Activated CD4-positive, alpha-beta T cell treated with anti-CD3 and anti-CD28 coated beads, Interleukin-2, amount 10 ng/mL, durations not matched to agents 7 days and 5 days (primary cell): ENCODE measurements at regions not wholly inside any gene's neighbourhood (a gene's known extent, or its start where the extent isn't known, plus 50 kb on each side); places are given as distances from the start of the nearest gene placed in this dataset.
"Not testable (repeated sequence)": the region's sequence is repeated elsewhere in the genome, so short reads cannot be mapped to it uniquely, and the experiment has no call there.

Experiments
- CTCF ChIA-PET: fragments of 350-600 bp; sonication (Branson Sonifier 250); formaldehyde crosslinking; loops from one replicate; lab custom pipeline; 2021; ENCODE audit warnings: antibody characterized with exemption; lab: Charles Lee
- POLR2A ChIA-PET: fragments of 350-600 bp; sonication (Branson Sonifier 250); formaldehyde crosslinking; loops from one replicate; lab custom pipeline; 2021; ENCODE audit warnings: antibody characterized with exemption; lab: Charles Lee
- DNase-seq: peaks from one replicate; pipeline ENCODE4 v3.0.0-alpha.2; 2020
- H3K27ac Mint-ChIP-seq: one replicate; pipeline ENCODE4 v1.8.0; 2021; ENCODE audit warnings: mild to moderate bottlenecking, moderate library complexity, mixed read lengths
- H3K27me3 Mint-ChIP-seq: one replicate; pipeline ENCODE4 v1.8.0; 2021; ENCODE audit warnings: mixed read lengths
- H3K36me3 Mint-ChIP-seq: one replicate; pipeline ENCODE4 v1.8.0; 2021; ENCODE audit warnings: low read depth, mixed read lengths
- H3K4me1 Mint-ChIP-seq: one replicate; pipeline ENCODE4 v1.8.0; 2021; ENCODE audit warnings: mixed read lengths
- H3K4me3 Mint-ChIP-seq: one replicate; pipeline ENCODE4 v1.8.0; 2021; ENCODE audit warnings: mild to moderate bottlenecking, moderate library complexity, mixed read lengths
- H3K9me3 Mint-ChIP-seq: one replicate; pipeline ENCODE4 v1.8.0; 2021; ENCODE audit warnings: mixed read lengths

GRCh38 chr2:146720170-146720569, 1124.7 kb upstream of the ACVR2A start:
- DNase-seq = no peak
- ChIA-PET CTCF (no interaction called here), POLR2A (no interaction called here)
- H3K36me3 Mint-ChIP-seq = no peaks in the 10 kb centered on the region
- no peak overlapping the region for H3K27ac Mint-ChIP-seq
- no peaks in the 10 kb centered on the region for H3K4me1 Mint-ChIP-seq
- H3K9me3 Mint-ChIP-seq = peaks cover 8% of the 10 kb centered on the region
- no peak overlapping the region for H3K4me3 Mint-ChIP-seq
- H3K27me3 Mint-ChIP-seq = no peaks in the 10 kb centered on the region

GRCh38 chr2:146716591-146716990, 1128.2 kb upstream of the ACVR2A start:
- Mint-ChIP-seq H3K9me3 (peaks cover 8% of the 10 kb centered on the region), H3K4me3 (no peak overlapping the region), H3K27ac (no peak overlapping the region), H3K36me3 (no peaks in the 10 kb centered on the region), H3K4me1 (no peaks in the 10 kb centered on the region), H3K27me3 (no peaks in the 10 kb centered on the region)
- no peak for DNase-seq
- CTCF ChIA-PET = no interaction called here
- POLR2A ChIA-PET = no interaction called here

- Mint-ChIP-seq H3K9me3 (peaks cover 2% of the 10 kb centered on the region), H3K27me3 (no peaks in the 10 kb centered on the region), H3K4me3 (no peak overlapping the region), H3K4me1 (no peaks in the 10 kb centered on the region), H3K36me3 (no peaks in the 10 kb centered on the region), H3K27ac (no peak overlapping the region)
- DNase-seq = no peak
- POLR2A ChIA-PET = no interaction called here
- CTCF ChIA-PET = no interaction called here
Observed at GRCh38 chr2:146709004-146709403, 1135.8 kb upstream of the ACVR2A start.

- no peaks in the 10 kb centered on the region for H3K27me3 Mint-ChIP-seq
- H3K4me1 Mint-ChIP-seq = no peaks in the 10 kb centered on the region
- POLR2A ChIA-PET = no interaction called here
- H3K9me3 Mint-ChIP-seq = peaks cover 19% of the 10 kb centered on the region
- no peak for DNase-seq
- no peak overlapping the region for H3K4me3 Mint-ChIP-seq
- H3K36me3 Mint-ChIP-seq = no peaks in the 10 kb centered on the region
- CTCF ChIA-PET = no interaction called here
- H3K27ac Mint-ChIP-seq = no peak overlapping the region
Observed at GRCh38 chr2:146701183-146701582, 1143.6 kb upstream of the ACVR2A start.

GRCh38 chr2:146697307-146697706, 1147.5 kb upstream of the ACVR2A start:
- Mint-ChIP-seq H3K27ac (no peak overlapping the region), H3K27me3 (no peaks in the 10 kb centered on the region), H3K9me3 (peaks cover 14% of the 10 kb centered on the region), H3K36me3 (no peaks in the 10 kb centered on the region), H3K4me3 (no peak overlapping the region), H3K4me1 (no peaks in the 10 kb centered on the region)
- DNase-seq = no peak
- CTCF ChIA-PET = no interaction called here
- POLR2A ChIA-PET = no interaction called here

GRCh38 chr2:146696787-146697186, 1148.0 kb upstream of the ACVR2A start:
- H3K4me3 Mint-ChIP-seq, H3K27me3 Mint-ChIP-seq, H3K4me1 Mint-ChIP-seq, H3K36me3 Mint-ChIP-seq, DNase-seq, POLR2A ChIA-PET, H3K27ac Mint-ChIP-seq, CTCF ChIA-PET: not testable (repeated sequence)
- peaks cover 12% of the 10 kb centered on the region for H3K9me3 Mint-ChIP-seq

- DNase-seq = no peak
- Mint-ChIP-seq H3K9me3 (peaks cover 3% of the 10 kb centered on the region), H3K36me3 (no peaks in the 10 kb centered on the region), H3K27ac (no peak overlapping the region), H3K4me3 (no peak overlapping the region), H3K27me3 (no peaks in the 10 kb centered on the region), H3K4me1 (no peaks in the 10 kb centered on the region)
- ChIA-PET CTCF (no interaction called here), POLR2A (no interaction called here)
Observed at GRCh38 chr2:146681991-146682390, 1162.8 kb upstream of the ACVR2A start.

GRCh38 chr2:146678516-146678915, 1166.3 kb upstream of the ACVR2A start:
- Mint-ChIP-seq H3K27me3 (no peaks in the 10 kb centered on the region), H3K4me3 (no peak overlapping the region), H3K36me3 (no peaks in the 10 kb centered on the region), H3K9me3 (peaks cover 3% of the 10 kb centered on the region), H3K4me1 (no peaks in the 10 kb centered on the region), H3K27ac (no peak overlapping the region)
- ChIA-PET CTCF (no interaction called here), POLR2A (interaction anchor here (0.7 kb wide), 1 partner anchor 1342 kb away, joined by 3 read pairs; the partner anchor contains the start of gene ORC4)
- no peak for DNase-seq

GRCh38 chr2:146677280-146677679, 1167.5 kb upstream of the ACVR2A start:
- no peaks in the 10 kb centered on the region for H3K27me3 Mint-ChIP-seq
- DNase-seq = no peak
- POLR2A ChIA-PET = no interaction called here
- CTCF ChIA-PET = no interaction called here
- no peak overlapping the region for H3K4me3 Mint-ChIP-seq
- H3K9me3 Mint-ChIP-seq = no peaks in the 10 kb centered on the region
- no peak overlapping the region for H3K27ac Mint-ChIP-seq
- H3K36me3 Mint-ChIP-seq = no peaks in the 10 kb centered on the region
- no peaks in the 10 kb centered on the region for H3K4me1 Mint-ChIP-seq

GRCh38 chr2:146669735-146670134, 1175.1 kb upstream of the ACVR2A start:
- no peak for DNase-seq
- no peaks in the 10 kb centered on the region for H3K36me3 Mint-ChIP-seq
- no peak overlapping the region for H3K4me3 Mint-ChIP-seq
- no peak overlapping the region for H3K27ac Mint-ChIP-seq
- ChIA-PET POLR2A (no interaction called here), CTCF (no interaction called here)
- H3K27me3 Mint-ChIP-seq = no peaks in the 10 kb centered on the region
- H3K9me3 Mint-ChIP-seq = no peaks in the 10 kb centered on the region
- no peaks in the 10 kb centered on the region for H3K4me1 Mint-ChIP-seq

GRCh38 chr2:146666340-146666739, 1178.5 kb upstream of the ACVR2A start:
- H3K9me3 Mint-ChIP-seq = no peaks in the 10 kb centered on the region
- H3K36me3 Mint-ChIP-seq = no peaks in the 10 kb centered on the region
- H3K4me3 Mint-ChIP-seq = no peak overlapping the region
- CTCF ChIA-PET = no interaction called here
- H3K4me1 Mint-ChIP-seq = no peaks in the 10 kb centered on the region
- H3K27ac Mint-ChIP-seq = no peak overlapping the region
- no peaks in the 10 kb centered on the region for H3K27me3 Mint-ChIP-seq
- POLR2A ChIA-PET = no interaction called here
- no peak for DNase-seq

GRCh38 chr2:146665800-146666199, 1179.0 kb upstream of the ACVR2A start:
- POLR2A ChIA-PET = no interaction called here
- Mint-ChIP-seq H3K36me3 (no peaks in the 10 kb centered on the region), H3K27me3 (no peaks in the 10 kb centered on the region), H3K4me1 (no peaks in the 10 kb centered on the region), H3K27ac (no peak overlapping the region), H3K4me3 (no peak overlapping the region), H3K9me3 (no peaks in the 10 kb centered on the region)
- CTCF ChIA-PET = no interaction called here
- DNase-seq = no peak

GRCh38 chr2:146661473-146662096, 1183.2 kb upstream of the ACVR2A start:
- Mint-ChIP-seq H3K9me3 (no peaks in the 10 kb centered on the region), H3K27ac (no peak overlapping the region), H3K4me1 (no peaks in the 10 kb centered on the region), H3K27me3 (no peaks in the 10 kb centered on the region), H3K4me3 (no peak overlapping the region), H3K36me3 (no peaks in the 10 kb centered on the region)
- ChIA-PET CTCF (no interaction called here), POLR2A (no interaction called here)
- no peak for DNase-seq

- no peaks in the 10 kb centered on the region for H3K4me1 Mint-ChIP-seq
- no peak overlapping the region for H3K4me3 Mint-ChIP-seq
- H3K36me3 Mint-ChIP-seq = no peaks in the 10 kb centered on the region
- no peaks in the 10 kb centered on the region for H3K9me3 Mint-ChIP-seq
- DNase-seq = no peak
- POLR2A ChIA-PET = no interaction called here
- CTCF ChIA-PET = no interaction called here
- H3K27ac Mint-ChIP-seq = no peak overlapping the region
- no peaks in the 10 kb centered on the region for H3K27me3 Mint-ChIP-seq
Observed at GRCh38 chr2:146659976-146660375, 1184.9 kb upstream of the ACVR2A start.
